ENCODE measurements at regions not wholly inside any gene's neighbourhood (a gene's known extent, or its start where the extent isn't known, plus 50 kb on each side); places are given as distances from the start of the nearest gene placed in this dataset.
A peak's percentile ranks its signal among the peaks of the same experiment; 100 is the strongest.

DNA sequence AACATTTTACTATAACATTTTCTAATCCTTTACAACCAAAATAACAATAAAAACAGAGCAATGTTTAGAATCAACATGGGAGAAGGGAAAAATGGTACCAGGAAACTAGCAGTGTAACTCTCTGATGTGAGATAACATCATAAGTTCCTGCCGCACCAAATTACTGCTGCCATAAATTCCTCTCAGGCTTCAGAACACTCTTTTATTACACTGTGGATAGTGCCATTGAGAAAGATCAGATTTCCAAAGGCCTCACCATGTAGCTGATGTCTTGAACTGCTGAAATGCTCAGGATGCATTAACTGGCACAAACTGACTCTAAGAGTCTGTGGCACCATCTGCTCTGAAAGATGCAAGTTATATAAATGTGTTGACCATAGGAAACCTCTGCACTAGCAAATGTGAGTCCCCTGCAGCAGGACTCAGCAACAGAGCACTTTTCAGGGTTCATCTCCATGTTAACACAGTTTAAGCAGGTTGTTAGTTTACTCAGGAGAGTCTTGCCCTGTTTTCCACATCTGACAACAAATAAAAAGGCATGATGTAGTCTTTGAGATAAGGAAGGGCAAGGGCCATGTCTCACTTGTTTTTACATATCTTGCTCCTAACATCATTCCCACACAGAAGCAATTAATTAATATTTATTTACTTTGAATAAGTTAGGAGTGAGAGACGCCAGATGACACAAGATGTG lies 218.1 kb downstream of the CETN3 start:
- peak; percentile 8 for DNase-seq (ENCODE audit: low spot score)

DNA sequence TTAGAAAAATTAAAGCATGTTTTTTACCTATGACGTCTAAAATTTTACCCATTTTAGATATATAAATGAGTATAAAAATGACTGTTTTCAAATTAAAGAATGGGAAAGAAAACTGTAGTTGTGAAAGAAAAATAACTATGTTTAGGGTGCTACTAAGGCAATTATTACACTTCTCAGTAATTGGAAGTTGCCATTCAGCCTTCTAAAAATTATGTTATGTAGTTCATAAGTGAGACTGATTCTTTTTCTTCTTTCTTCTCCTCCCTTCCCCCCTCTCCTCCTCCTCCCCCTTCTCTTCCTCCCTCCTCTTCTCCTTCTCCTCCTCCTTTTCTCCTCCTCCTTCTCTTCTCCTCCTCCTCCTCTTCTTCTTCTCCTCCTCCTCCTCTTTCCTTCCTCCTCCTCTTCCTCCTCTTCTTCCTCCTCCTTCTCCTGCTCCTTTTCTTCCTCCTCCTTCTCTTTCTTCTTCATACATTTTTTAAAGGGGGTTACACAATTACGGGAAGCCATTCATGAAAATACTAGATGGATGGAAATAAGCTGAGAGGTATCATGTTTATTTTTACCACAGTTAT lies 223.6 kb downstream of the CETN3 start:
- DNase-seq (ENCODE audit: low spot score) = no peak

DNA sequence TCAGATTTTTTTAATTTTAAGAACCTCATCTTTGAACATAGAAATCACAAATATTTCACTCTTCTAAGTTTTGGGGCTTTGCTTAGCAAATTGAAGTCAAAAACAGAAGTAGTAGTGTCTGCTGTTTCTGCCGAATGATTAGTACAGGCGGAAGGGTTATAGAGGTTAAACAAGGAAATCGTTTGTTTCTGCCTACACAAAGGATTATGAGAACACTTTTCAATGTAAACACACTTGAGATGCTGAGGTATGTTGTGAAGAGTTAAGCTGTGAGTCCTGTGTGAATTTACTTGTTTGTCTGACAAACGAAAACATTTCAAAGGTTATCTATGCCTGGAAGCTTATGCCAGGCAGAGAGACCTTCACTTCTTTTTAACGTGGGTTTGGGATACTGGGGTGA lies 224.8 kb downstream of the CETN3 start:
- DNase-seq (ENCODE audit: low spot score) = no peak

DNA sequence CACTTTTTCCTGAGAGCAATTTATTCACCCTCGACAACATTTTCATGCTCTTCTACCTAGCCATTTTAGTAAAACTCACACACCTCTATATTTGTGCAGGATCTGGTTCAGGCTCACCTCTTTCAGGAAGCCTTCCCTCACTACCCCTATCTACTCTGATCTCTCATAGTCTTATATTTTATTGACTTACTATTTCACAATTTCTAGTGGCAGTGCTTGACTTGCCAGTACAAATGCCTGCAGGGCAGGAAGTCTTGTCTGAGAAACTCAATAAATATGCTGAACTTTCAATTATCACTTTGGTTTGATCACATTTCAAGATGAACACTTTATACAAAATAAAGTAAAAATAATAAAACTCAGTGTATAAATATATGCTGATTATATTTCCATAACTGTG lies 226.8 kb downstream of the CETN3 start:
- no peak for DNase-seq (ENCODE audit: low spot score)

DNA sequence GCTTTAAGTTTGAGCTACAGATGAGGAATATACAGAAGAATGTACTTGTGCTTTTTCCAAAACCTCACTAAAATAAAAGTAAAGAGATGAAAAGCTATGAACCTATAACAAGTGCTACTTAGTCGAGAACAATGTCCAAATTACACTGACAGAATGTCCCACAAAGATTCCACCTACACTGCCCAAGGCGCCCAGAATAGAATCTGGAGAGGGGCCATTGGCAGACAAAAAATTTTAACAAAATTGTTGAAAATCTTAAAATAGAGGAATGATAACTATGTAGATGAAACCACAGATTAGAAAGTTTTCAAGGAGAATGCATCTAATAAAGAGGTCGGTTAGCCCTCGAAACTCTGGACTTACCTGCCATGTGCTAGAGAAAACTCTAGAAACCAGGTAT lies 235.3 kb downstream of the CETN3 start:
- DNase-seq (ENCODE audit: low spot score) = no peak

DNA sequence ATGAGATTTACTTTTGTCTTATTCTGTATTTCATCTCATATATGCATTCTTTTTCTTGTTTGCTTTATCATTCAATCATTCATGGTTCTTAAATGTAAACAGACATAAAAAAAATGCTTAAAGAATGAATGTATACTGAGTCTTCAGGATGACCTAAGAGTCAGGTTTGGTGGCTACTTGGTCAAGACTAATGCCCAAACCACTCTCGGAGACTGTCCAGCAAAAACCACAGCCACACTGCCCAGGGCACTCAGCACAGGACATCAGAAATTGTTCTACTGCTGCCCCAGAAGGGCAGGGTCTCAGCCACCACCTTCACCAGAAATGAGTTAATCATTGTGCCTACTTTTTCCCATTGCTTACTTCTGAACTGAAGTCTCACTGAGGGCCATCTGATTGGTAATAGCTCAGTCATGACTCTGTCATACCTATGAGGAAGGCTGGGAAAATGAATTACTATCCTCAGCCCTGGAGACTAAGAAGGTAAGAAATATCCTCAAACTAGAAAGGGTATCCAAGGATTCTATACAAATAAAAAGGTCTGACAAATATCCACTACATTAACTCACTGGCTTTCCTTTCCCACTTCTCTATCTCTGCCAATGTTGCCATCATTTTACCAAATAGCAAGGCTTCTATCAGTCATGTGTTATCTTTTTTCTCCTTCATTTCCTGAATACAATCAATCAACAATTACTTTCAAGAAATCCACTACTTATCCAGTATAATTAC lies 236.1 kb downstream of the CETN3 start:
- no peak for DNase-seq (ENCODE audit: low spot score)

DNA sequence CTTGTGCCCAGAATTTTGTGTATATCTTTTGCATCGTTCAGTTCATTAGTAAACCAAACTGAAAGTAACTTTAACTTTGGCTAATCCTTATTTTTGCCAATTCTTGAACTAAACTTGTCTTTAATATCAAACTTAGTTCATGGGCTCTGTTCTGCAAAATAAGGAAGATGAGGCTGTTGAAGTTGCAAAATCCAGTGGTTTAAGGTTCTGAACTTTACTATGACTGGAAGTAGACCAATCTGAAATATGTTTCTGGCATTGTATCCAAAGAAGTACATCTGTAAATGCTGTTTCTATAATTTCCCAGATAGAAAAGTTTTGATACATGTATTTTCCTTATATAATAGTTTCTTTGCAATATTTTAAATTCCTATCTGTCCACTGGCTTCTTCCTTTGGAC lies 238.1 kb downstream of the CETN3 start:
- no peak for DNase-seq (ENCODE audit: low spot score)

DNA sequence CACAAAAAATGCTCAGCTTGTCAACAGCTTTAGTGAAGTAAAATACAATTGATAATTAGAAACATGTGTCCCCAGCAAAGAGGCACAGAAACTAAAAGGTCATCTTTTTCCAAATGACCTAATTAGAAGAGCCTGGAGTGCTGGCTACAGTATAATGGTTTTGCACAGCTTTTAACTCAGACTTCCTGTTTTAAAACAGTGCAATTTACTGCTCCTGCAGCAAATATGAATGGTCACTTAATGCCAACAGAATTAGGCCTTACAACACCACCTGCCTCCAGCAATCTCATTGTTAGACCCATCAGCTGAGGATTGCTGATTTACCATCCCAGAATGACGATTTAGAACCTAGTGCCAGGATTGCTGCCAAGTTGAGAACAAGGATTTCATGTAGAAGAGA lies 239.3 kb downstream of the CETN3 start:
- no peak for DNase-seq (ENCODE audit: low spot score)

DNA sequence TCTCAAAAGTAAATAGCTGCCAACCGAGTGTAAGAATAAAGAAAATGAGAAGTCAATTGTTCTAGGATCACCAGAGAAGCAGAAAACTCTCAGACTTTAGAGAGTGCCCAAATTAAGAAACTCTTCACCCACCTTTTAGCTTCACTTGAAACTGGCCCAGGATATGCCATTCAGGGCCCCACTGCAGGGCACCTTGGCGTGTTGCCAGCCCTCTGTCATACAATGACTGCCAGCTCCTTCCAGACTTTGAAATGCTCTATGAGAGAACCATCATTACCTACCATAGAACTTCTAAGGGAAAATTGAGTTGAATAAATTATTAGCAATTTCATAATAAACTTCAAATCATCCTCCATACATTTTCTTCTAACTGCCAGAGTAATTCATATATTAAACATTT lies 240.5 kb downstream of the CETN3 start:
- DNase-seq (ENCODE audit: low spot score) = no peak

DNA sequence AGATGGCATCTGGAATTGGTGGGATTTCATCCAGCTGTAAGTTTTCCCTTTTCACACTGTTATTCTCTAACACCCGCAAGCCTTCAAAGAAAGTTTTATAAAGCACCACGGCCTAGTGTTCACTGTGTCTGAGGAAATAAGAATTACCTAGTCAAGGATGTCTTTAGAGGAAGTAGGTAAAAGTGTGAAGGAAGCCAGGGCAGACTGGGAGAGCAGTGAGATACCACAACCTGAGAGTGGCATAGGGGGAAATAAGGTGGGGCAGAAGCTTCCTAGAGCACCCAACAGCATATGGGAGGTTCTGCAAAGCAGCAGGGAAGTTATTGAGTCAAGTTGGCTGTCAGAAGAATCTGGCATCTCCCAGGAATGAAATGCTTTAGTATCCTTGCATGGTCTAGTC lies 241.2 kb downstream of the CETN3 start:
- no peak for DNase-seq (ENCODE audit: low spot score)

DNA sequence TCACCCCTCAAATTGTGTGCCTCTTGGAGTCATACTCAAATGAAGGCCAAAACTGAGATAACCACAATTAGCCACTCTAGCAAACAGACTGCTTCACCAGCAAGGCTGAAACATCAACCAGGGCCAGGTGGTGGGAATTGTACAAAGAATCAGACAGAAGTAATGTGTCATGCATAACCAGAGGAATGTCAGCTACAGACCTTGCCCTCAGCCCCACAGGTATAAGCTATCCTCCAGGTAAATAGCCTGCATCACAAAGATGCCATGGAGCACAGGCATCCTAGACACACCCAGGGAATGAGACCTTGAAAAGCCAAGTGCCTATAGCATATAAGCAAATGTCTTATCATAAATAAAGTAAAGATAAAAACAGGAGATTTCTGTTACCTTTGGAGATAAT lies 242.7 kb downstream of the CETN3 start:
- DNase-seq (ENCODE audit: low spot score) = no peak

DNA sequence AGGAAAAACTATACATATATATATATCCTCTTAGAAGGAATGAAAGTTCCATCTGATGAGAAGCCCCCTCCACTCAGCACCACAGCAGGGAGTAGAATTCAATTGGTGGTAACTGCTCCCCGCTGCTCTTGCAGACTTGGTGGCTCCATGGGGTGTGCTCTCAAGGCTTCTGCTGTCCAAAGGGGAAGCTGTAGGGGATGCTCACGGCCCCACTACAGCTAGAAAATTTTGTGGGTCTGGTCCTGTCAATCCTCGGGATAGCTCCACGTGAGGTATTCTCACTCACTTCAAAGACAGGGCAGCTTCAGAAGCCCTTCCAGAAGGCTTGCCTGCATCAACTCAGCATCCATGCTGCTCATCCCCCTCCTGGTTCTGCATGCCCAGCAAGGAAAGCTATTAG lies 247.2 kb downstream of the CETN3 start:
- DNase-seq (ENCODE audit: low spot score) = no peak

DNA sequence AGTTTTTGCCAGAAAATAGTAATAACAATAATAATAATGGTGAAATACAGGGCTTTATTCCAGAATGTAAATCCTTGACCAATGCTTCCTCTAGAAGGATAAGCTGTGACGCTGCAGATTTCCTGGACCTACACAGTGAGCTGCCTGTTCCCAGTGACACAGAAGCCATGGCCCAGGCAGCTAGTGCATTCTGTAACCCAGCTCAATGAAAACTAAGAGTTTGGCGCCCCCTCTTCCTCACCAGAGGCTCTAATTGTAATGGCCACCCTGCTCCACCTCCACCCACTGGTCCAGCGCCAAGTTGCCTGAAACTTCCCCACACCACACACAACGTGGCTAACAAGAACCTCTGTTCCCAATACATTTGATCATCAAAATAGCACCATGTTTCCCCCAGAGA lies 248.1 kb downstream of the CETN3 start:
- peak; percentile 17 for DNase-seq (ENCODE audit: low spot score)

DNA sequence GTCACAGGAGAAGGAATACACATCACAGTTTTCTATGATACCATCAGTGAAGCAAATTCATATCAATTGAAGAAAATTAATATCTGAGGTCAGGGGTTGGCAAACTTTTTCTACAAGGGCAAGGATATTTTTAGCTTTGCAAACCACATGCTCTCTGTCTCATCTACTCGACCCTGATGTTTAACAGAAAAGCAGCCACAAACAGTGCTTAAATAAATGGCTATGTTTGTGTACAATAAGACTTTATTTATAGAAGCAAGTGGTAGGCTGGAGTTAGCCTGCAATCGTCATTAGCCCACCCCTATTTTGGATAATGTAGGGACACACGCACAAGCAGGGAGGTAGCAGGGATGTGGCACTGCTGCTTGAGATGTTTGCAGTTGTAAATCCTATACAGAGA lies 251.4 kb downstream of the CETN3 start:
- no peak for DNase-seq (ENCODE audit: low spot score)

DNA sequence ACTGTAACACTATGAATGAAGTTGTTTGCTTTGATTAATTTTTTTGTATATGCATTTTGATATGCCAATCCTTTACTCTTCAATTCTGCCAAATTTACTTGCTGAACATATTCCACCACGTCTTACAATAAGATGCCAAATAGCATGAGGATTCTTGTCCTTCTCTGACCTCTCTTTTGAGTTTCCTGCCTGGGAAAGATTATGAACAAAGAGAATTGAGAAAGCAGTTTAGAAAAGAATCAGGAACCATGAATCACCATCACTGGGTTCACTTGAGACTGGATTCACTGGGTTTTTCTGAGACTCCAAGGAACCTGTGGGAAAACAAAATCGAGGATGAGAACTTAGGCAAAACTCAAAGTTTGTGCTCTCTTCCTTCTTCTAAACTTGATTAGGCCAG lies 256.5 kb downstream of the CETN3 start:
- DNase-seq (ENCODE audit: low spot score) = no peak

DNA sequence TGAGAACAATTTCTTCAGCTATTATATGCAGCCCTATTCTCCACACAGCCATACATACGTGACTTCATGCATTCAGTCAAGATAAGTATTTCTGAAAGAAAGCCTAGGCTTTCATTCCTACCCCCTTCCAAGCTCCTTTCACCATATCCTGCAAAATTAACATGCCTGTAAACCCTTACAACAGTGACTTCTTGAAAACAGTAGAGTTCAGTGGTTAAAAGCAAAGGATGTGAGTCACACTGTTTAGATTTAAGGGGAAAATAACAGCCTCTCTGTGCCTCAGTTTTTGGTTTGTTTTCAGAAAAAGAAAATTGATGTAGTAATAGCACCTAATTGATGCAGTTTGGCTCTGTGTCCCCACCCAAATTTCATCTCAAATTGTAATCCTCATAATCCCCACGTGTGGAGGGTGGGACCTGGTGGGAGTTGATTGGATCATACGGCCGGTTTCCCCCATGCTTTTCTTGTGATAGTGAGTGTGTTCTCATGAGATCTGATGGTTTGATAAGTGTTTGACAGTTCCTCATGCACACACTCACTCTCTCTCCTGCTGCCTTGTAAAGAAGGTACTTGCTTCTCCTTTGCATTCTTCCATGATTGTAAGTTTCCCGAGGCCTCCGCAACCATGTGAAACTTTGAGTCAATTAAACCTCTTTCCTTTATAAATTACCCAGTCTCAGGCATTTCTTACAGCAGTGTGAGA lies 264.8 kb downstream of the CETN3 start:
- no peak for DNase-seq (ENCODE audit: low spot score)

DNA sequence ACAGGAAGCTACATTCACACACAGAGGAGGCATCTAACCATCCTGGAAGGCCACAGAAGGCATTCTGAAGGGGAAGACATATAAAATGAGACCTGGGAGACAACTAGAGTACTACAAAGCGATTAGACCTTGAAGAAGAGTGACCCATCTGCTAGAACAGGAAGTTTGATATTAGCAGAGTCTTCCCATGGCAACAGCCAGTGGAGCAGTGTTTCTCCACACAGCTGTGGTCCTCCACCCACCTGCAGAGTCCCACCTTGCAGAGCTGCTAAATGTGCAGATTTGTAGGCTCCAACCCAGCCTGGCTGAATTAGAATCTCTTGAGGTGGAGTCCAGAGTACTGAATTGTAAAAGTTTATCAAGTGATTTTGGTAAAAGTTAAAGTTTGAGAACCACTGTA lies 267.0 kb downstream of the CETN3 start:
- no peak for DNase-seq (ENCODE audit: low spot score)

DNA sequence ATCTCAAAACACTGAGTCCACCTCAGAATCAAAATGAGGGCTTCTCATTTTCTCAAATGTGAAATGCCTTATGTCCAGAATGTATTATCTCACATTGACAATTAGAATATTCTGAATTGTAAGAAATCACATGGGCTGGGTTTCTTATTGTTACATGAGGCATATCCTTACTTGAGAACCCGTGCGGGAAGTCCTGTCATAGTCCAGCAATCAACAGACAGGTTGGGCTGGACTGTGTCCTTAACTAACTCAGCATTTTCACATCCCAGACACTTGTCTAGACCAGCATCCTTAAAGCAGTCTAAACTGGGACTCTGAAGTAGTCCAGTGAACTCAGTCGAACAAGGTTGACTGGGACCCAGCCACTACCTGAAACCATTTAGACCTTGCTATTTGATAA lies 267.6 kb downstream of the CETN3 start:
- DNase-seq (ENCODE audit: low spot score) = no peak

DNA sequence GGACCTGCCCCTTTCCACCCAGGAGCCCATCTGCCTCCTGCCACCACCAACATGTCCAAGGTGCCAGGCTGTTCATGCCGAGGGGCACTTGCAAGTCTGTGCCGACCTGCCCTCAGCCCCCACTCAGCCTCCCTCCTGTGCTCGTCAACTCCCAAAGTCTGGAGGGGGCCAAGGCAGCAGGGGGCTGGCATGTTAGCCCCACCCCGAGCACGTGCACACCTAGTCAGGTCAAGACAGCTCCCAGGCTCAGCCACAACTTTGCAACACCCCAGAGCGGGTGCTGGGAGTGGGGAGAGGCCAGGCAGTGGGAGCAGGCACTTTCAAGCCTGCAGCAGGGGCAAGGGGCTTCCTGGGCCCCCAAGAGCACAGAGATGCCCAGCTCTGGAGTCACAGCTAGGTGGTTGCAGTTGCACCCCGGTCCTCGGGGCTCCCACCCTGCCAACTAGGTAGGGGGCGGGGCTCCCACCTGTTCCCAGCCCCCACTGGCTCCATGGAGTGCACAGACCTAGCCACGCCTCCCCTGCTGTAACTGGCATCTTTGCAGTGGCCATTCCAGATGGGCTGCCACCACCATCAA lies 272.5 kb downstream of the CETN3 start:
- no peak for DNase-seq (ENCODE audit: low spot score)

DNA sequence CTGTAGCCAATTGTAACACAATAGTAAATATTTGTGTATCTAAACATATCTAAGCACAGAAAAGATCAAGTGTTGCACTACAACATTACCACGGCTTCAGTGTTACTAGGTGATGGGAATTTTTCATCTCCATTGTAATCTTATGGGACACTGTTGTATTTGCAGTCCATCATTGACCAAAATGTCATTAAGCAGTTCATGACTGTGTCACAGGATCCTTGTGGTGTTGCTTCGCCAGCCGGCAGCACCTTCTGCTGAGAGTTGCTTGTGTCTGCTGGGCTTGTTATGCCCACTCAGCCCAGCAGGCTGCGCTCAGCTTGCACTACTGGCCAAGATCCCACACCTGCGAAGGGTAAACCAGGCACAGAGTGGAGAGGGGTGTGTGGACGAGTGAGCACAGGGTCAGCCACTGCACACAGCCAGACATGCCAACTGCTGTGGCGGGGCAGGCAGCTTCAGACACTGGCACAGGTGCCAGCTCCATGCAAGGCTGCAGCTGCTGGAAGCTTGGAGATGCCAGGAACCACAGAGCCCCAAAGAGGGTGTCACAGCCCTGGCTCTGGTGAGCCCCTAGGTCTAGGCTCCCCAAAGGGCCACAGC lies 273.7 kb downstream of the CETN3 start:
- DNase-seq (ENCODE audit: low spot score) = peak; percentile 43

DNA sequence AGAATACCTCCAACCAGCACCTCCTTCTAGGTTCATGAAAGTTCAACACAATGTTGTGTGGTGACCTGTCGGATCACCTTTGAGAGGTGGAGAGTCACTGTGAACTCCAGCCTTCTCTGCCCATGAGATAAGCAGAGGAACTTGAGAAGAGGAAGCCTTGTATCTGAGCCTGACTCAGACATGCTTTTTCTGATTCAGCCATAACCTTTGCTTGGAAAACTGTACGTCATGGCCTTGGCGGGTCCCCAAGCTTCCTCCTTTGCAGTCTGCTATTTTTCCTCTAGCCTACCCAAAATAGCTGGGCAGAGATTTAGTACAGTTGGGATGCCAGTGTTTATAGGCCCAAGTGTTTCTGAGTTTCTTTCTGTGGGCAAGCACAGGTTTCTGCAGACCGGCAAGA lies 274.7 kb downstream of the CETN3 start:
- no peak for DNase-seq (ENCODE audit: low spot score)

DNA sequence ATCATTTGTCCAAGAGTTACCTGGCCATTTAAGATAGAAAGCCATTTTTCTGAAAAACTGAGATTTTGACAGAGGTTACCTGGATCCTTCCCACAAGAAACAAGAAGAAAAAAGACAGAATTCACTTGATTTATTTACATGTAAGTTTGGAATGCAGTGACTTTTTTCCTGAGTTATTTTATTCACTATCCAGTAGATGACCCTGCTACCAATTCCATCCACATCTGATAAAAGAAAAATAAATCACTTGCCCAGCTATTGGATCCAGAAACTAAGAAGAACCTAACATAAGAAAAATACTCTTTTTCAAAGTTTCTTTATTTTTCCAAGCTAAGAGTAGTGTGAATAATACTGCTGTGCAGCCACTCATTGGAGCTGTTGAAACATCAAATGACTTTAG lies 275.2 kb downstream of the CETN3 start:
- DNase-seq (ENCODE audit: low spot score) = no peak

All from HuH-7 (cell line).